Chondrocyte (in vitro differentiated cells): ENCODE measurements at regions not wholly inside any gene's neighbourhood (a gene's known extent, or its start where the extent isn't known, plus 50 kb on each side); places are given as distances from the start of the nearest gene placed in this dataset.
A peak's percentile ranks its signal among the peaks of the same experiment; 100 is the strongest.

Experiments used
- DNase-seq: peaks from one replicate; pipeline ENCODE4 v3.0.0; 2021; ENCODE audit warnings: mixed read lengths, low spot score
- H3K27ac Mint-ChIP-seq: one replicate; pipeline ENCODE4 v1.8.0; 2021; ENCODE audit warnings: mild to moderate bottlenecking, moderate library complexity, mixed read lengths; ENCODE audit not compliant: unreplicated experiment
- H3K27me3 Mint-ChIP-seq: 2 replicates; pipeline ENCODE4 v1.8.0; 2021; ENCODE audit warnings: low read depth, mixed read lengths
- H3K36me3 Mint-ChIP-seq: 2 replicates; pipeline ENCODE4 v1.8.0; 2021; ENCODE audit warnings: low read depth, mixed read lengths
- H3K4me1 Mint-ChIP-seq: 2 replicates; pipeline ENCODE4 v1.8.0; 2021; ENCODE audit warnings: low read depth, mild to moderate bottlenecking, mixed read lengths
- H3K4me3 Mint-ChIP-seq: one replicate; pipeline ENCODE4 v1.8.0; 2021; ENCODE audit warnings: mild to moderate bottlenecking, moderate library complexity, mixed read lengths; ENCODE audit not compliant: unreplicated experiment
- H3K9me3 Mint-ChIP-seq: 2 replicates; pipeline ENCODE4 v1.8.0; 2021; ENCODE audit warnings: low read depth, mixed read lengths
- CTCF ChIP-seq: fragments of 200-600 bp; sonication (generic); IDR thresholded peaks from 2 replicates; pipeline ENCODE4 v1.5.0; 2021; ENCODE audit warnings: antibody characterized with exemption, mild to moderate bottlenecking, moderate library complexity

GRCh38 chr9:79104216-79104615, 467.5 kb upstream of the TLE4 start:
- H3K4me3 Mint-ChIP-seq, result no peak overlapping the region
- H3K36me3 Mint-ChIP-seq, result no peaks in the 10 kb centered on the region
- TF ChIP-seq CTCF, result no peak
- no peak for DNase-seq
- H3K4me1 Mint-ChIP-seq, result peaks cover 19% of the 10 kb centered on the region
- H3K27me3 Mint-ChIP-seq, result no peaks in the 10 kb centered on the region
- no peak overlapping the region for H3K27ac Mint-ChIP-seq
- peaks cover 7% of the 10 kb centered on the region for H3K9me3 Mint-ChIP-seq

- Mint-ChIP-seq H3K27ac (peak overlapping the region; percentile 6), H3K4me3 (no peak overlapping the region), H3K9me3 (peaks cover 11% of the 10 kb centered on the region), H3K27me3 (no peaks in the 10 kb centered on the region), H3K4me1 (peaks cover 19% of the 10 kb centered on the region), H3K36me3 (no peaks in the 10 kb centered on the region)
- TF ChIP-seq CTCF, result no peak
- no peak for DNase-seq
Observed at GRCh38 chr9:79104951-79105350, 466.8 kb upstream of the TLE4 start.

GRCh38 chr9:79107911-79108676, 463.7 kb upstream of the TLE4 start:
- DNase-seq, result no peak
- H3K27ac Mint-ChIP-seq, result no peak overlapping the region
- peaks cover 11% of the 10 kb centered on the region for H3K9me3 Mint-ChIP-seq
- TF ChIP-seq CTCF, result no peak
- H3K36me3 Mint-ChIP-seq, result no peaks in the 10 kb centered on the region
- H3K27me3 Mint-ChIP-seq, result no peaks in the 10 kb centered on the region
- H3K4me3 Mint-ChIP-seq, result no peak overlapping the region
- peaks cover 30% of the 10 kb centered on the region for H3K4me1 Mint-ChIP-seq

- TF ChIP-seq CTCF, result no peak
- Mint-ChIP-seq H3K4me3 (no peak overlapping the region), H3K27ac (no peak overlapping the region), H3K4me1 (peaks cover 16% of the 10 kb centered on the region), H3K27me3 (no peaks in the 10 kb centered on the region), H3K9me3 (peaks cover 11% of the 10 kb centered on the region), H3K36me3 (no peaks in the 10 kb centered on the region)
- no peak for DNase-seq
Observed at GRCh38 chr9:79111653-79112052, 460.1 kb upstream of the TLE4 start.

- DNase-seq, result no peak
- Mint-ChIP-seq H3K9me3 (no peaks in the 10 kb centered on the region), H3K27ac (no peak overlapping the region), H3K4me3 (no peak overlapping the region), H3K4me1 (peaks cover 16% of the 10 kb centered on the region), H3K27me3 (no peaks in the 10 kb centered on the region), H3K36me3 (no peaks in the 10 kb centered on the region)
- TF ChIP-seq CTCF, result no peak
Observed at GRCh38 chr9:79115176-79115575, 456.6 kb upstream of the TLE4 start.
